ENCODE measurements at regions not wholly inside any gene's neighbourhood (a gene's known extent, or its start where the extent isn't known, plus 50 kb on each side); places are given as distances from the start of the nearest gene placed in this dataset.

DNA sequence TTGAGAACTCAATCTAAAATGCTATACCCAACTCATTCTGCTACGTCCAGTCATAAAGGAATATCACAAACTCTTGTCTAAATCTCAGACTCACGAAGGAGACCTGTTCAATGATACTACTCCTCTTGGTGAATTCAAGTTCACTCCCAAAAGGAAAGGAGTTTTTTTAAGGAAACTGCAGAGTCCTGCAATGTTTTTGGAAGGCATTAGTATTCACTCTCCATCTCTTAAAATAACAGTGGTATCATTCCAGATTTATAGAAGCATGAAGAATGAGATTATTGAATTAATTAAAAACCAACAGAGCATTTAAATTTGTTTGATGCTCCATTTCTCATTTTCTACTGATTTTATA is 73.4 kb downstream of the FOXD1 start:
- TF ChIP-seq RAD21 (IDR thresholded peaks at IDR 0.05; ENCODE audit: low read length) (no peak), EP300 (IDR thresholded peaks at IDR 0.05; ENCODE audit: borderline replicate concordance in 1 of 2, low read depth in 1 of 2, low read length in 1 of 2) (no peak), CTCF (IDR thresholded peaks at IDR 0.05) (no peak), USF1 (IDR thresholded peaks at IDR 0.05; ENCODE audit: borderline replicate concordance, low read depth) (no peak), SIN3A (IDR thresholded peaks at IDR 0.05; ENCODE audit: borderline replicate concordance, low read depth, low read length) (no peak), JUND (IDR thresholded peaks at IDR 0.05) (no peak)
